Common myeloid progenitor, CD34-positive (primary cell): ENCODE measurements at regions not wholly inside any gene's neighbourhood (a gene's known extent, or its start where the extent isn't known, plus 50 kb on each side); places are given as distances from the start of the nearest gene placed in this dataset.
"Not testable (repeated sequence)": the region's sequence is repeated elsewhere in the genome, so short reads cannot be mapped to it uniquely, and the experiment has no call there.

Source experiments
- CTCF ChIA-PET: fragments of 350-600 bp; sonication (Branson Sonifier 250); formaldehyde crosslinking; loops from one replicate; lab custom pipeline; 2021; ENCODE audit warnings: antibody characterized with exemption; lab: Charles Lee
- POLR2A ChIA-PET: fragments of 350-600 bp; sonication (Branson Sonifier 250); formaldehyde crosslinking; loops from one replicate; lab custom pipeline; 2021; ENCODE audit warnings: antibody characterized with exemption; lab: Charles Lee
- DNase-seq, 3 donors: peaks; one replicate each; pipeline versions ENCODE4 v3.0.0 to v3.0.0-alpha.2; 2013
- H3K27ac ChIP-seq, 2 experiments: 1 replicate in 1 of 2; 2 replicates in 1 of 2; pipeline ENCODE4 v1.7.0; 2013; ENCODE audit warnings: inconsistent platforms in 2 of 2, low read length in 2 of 2, mild to moderate bottlenecking in 2 of 2, low read depth in 1 of 2, moderate library complexity in 1 of 2; ENCODE audit not compliant: severe bottlenecking in 2 of 2, insufficient read depth in 1 of 2, poor library complexity in 1 of 2
- H3K27me3 ChIP-seq, 5 experiments: replicated peaks in 2 of 5; 1 replicate in 3 of 5; 2 replicates in 2 of 5; pipeline versions ENCODE4 v1.6.1 to v1.7.0; 2013; ENCODE audit warnings: low read length in 4 of 5, mild to moderate bottlenecking in 2 of 5, moderate library complexity in 2 of 5, inconsistent platforms in 1 of 5; ENCODE audit not compliant: insufficient read depth in 5 of 5, control insufficient read depth in 4 of 5
- H3K36me3 ChIP-seq, 4 experiments: 1 replicate in 2 of 4; 2 replicates in 2 of 4; pipeline versions ENCODE4 v1.6.1 to v1.7.0; 2013; ENCODE audit warnings: low read length in 3 of 4, control low read depth in 1 of 4, mild to moderate bottlenecking in 1 of 4; ENCODE audit not compliant: control insufficient read depth in 4 of 4, insufficient read depth in 4 of 4
- H3K4me1 ChIP-seq, 4 experiments: 1 replicate in 3 of 4; 2 replicates in 1 of 4; pipeline versions ENCODE4 v1.6.1 to v1.7.1; 2013; ENCODE audit warnings: low read length in 3 of 4, mild to moderate bottlenecking in 3 of 4, control low read depth in 1 of 4, inconsistent platforms in 1 of 4, moderate library complexity in 1 of 4; ENCODE audit not compliant: control insufficient read depth in 4 of 4, insufficient read depth in 4 of 4; ENCODE audit errors: control extremely low read depth in 1 of 4
- H3K4me3 ChIP-seq, 7 experiments: 1 replicate in 4 of 7; 2 replicates in 3 of 7; pipeline versions ENCODE4 v1.5.1 to v1.7.0; 2013; ENCODE audit warnings: mild to moderate bottlenecking in 7 of 7, low read length in 6 of 7, moderate library complexity in 6 of 7, inconsistent platforms in 2 of 7, low read depth in 2 of 7, control low read depth in 1 of 7; ENCODE audit not compliant: insufficient read depth in 4 of 7, control insufficient read depth in 1 of 7; ENCODE audit errors: extremely low read depth in 1 of 7
- H3K9me3 ChIP-seq, 5 experiments: 1 replicate in 4 of 5; 2 replicates in 1 of 5; pipeline versions ENCODE4 v1.6.1 to v1.7.1; 2013; ENCODE audit warnings: low read length in 4 of 5, mild to moderate bottlenecking in 2 of 5, inconsistent platforms in 1 of 5, low read depth in 1 of 5, moderate library complexity in 1 of 5; ENCODE audit not compliant: control insufficient read depth in 4 of 5, insufficient read depth in 2 of 5; ENCODE audit errors: control extremely low read depth in 1 of 5
- WGBS: methylation state at CpG from one replicate; pipeline ENCODE4 v1.1.5; 2013; ENCODE audit not compliant: insufficient coverage; 5-methylcytosine and 5-hydroxymethylcytosine counted together

DNA sequence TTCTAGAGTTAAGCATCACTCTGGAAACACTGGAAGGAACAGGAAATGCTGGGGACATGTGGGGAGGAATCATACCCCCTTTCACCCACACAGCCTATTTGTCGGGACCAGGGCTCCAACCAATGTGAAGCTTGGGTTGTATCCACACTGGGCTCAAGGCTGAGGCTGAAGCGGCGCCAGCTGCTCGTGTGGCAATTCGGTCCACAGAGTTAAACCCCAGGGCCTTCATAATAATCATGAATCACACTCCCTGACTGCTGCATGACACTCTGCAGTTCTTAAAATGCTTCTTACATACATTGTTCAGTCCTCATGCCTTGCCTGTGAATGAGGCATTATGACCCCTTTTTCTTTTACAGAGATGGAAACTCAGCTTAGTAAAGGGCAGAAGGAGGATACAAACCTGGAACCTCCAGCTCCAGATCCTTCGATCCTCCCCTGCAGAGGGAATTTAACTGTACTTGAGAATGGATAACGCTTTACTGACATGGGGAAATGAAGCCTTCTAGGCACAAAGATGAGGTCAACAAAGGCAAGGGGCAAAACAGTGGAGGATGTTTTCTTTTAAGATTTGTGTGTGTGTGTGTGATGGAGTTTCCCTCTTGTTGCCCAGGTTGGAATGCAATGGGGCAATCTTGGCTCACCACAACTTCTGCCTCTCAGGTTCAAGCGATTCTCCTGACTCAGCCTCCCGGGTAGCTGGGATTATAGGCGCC is 72.7 kb downstream of the SOX9 start:
- H3K4me3 ChIP-seq: no peak overlapping the region
- H3K27ac ChIP-seq: no peak overlapping the region
- no peak for DNase-seq
- H3K4me1 ChIP-seq: no peaks in the 10 kb centered on the region
- POLR2A ChIA-PET: interaction anchor here (0.6 kb wide), 1 partner anchor 875 kb away, joined by 3 read pairs; no protein-coding TSS in a partner anchor
- no peaks in the 10 kb centered on the region for H3K36me3 ChIP-seq
- no peaks in the 10 kb centered on the region for H3K27me3 ChIP-seq
- CTCF ChIA-PET: no interaction called here
- 90% methylated on average over 5 of the region's 10 CpGs for WGBS
- peaks cover 0 to 8% (median 4%) of the 10 kb centered on the region in 5 experiments for H3K9me3 ChIP-seq

- POLR2A ChIA-PET, DNase-seq, H3K4me3 ChIP-seq, CTCF ChIA-PET, H3K9me3 ChIP-seq, H3K4me1 ChIP-seq, H3K36me3 ChIP-seq, H3K27ac ChIP-seq, H3K27me3 ChIP-seq: not testable (repeated sequence)
- 94% methylated on average over 10 of the region's 10 CpGs for WGBS
Observed at GRCh38 chr17:72194107-72194440, 73.3 kb downstream of the SOX9 start.

GRCh38 chr17:72199256-72199655 is 78.4 kb downstream of the SOX9 start:
- ChIA-PET POLR2A (no interaction called here), CTCF (no interaction called here)
- Histone ChIP-seq H3K4me1 (no peaks in the 10 kb centered on the region), H3K9me3 (peaks cover 0 to 4% (median 0%) of the 10 kb centered on the region in 5 experiments), H3K36me3 (no peaks in the 10 kb centered on the region), H3K4me3 (no peak overlapping the region), H3K27ac (no peak overlapping the region), H3K27me3 (peaks cover 0 to 3% (median 0%) of the 10 kb centered on the region in 5 experiments)
- DNase-seq: no peak

DNA sequence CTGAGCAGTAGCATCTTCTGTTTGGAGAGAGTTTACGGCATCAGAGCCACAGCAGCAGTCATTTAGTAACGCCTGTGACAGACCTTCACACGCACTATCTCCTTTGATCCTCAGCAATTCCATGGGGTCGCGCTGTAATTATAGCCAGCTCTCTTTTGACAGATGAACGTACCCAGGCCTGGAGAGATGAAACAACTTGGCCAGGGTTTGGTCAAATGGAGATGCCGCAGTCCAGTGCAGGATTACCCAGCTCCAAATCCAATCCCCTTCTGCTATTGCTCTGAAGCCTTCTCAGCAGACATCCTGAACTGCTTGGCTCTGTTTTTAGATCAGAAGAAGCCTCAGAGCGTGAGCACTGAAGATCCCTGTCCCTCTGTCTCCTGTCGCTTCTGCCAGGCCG is 83.9 kb downstream of the SOX9 start:
- POLR2A ChIA-PET: no interaction called here
- H3K27ac ChIP-seq: no peak overlapping the region
- CTCF ChIA-PET: no interaction called here

GRCh38 chr17:72205357-72205756 is 84.5 kb downstream of the SOX9 start:
- Histone ChIP-seq H3K36me3 (no peaks in the 10 kb centered on the region), H3K4me1 (no peaks in the 10 kb centered on the region), H3K4me3 (no peak overlapping the region), H3K9me3 (peaks cover 0 to 2% (median 0%) of the 10 kb centered on the region in 5 experiments), H3K27ac (no peak overlapping the region), H3K27me3 (peaks cover 0 to 27% (median 4%) of the 10 kb centered on the region in 5 experiments)
- WGBS: 15% methylated on average over 8 of the region's 14 CpGs
- no peak for DNase-seq
- CTCF ChIA-PET: no interaction called here
- POLR2A ChIA-PET: no interaction called here

More for the DNA sequence above, 83.9 kb downstream of the SOX9 start:
- Histone ChIP-seq H3K9me3 (peaks cover 0 to 2% (median 0%) of the 10 kb centered on the region in 5 experiments), H3K4me3 (no peak overlapping the region), H3K36me3 (no peaks in the 10 kb centered on the region), H3K27me3 (peaks cover 0 to 27% (median 4%) of the 10 kb centered on the region in 5 experiments), H3K4me1 (no peaks in the 10 kb centered on the region)
- 36% methylated on average over 10 of the region's 10 CpGs for WGBS
- DNase-seq: no peak

GRCh38 chr17:72205822-72206221 is 85.0 kb downstream of the SOX9 start:
- WGBS: 56% methylated on average over 1 of the region's 3 CpGs
- no peak for DNase-seq
- Histone ChIP-seq H3K9me3 (peaks cover 0 to 2% (median 0%) of the 10 kb centered on the region in 5 experiments), H3K4me1 (no peaks in the 10 kb centered on the region), H3K4me3 (no peak overlapping the region), H3K27ac (no peak overlapping the region), H3K27me3 (peaks cover 0 to 27% (median 4%) of the 10 kb centered on the region in 5 experiments), H3K36me3 (no peaks in the 10 kb centered on the region)
- POLR2A ChIA-PET: no interaction called here
- CTCF ChIA-PET: no interaction called here

DNA sequence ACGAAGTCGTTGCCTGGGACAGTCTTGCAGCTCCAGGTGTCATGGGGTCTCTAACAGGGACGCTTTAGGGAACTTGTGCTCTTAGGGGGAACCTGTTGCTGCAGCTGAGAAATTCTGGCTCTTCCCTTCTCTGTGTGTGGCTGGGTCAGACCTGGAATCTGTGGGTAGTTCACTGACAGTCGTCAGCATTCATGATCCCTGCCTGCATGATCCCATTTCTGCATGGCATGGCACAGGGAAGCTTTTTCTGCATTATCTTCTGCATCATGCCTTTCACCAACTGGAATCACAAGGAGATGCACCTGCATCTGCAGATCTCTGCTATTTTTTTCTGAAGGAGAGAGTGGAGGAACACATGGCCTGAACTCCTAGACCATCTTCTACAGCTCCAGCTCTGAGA is 85.6 kb downstream of the SOX9 start:
- H3K4me1 ChIP-seq: no peaks in the 10 kb centered on the region
- H3K36me3 ChIP-seq: no peaks in the 10 kb centered on the region
- no peak for DNase-seq
- no peak overlapping the region for H3K4me3 ChIP-seq
- CTCF ChIA-PET: no interaction called here
- POLR2A ChIA-PET: no interaction called here
- peaks cover 0 to 2% (median 0%) of the 10 kb centered on the region in 5 experiments for H3K9me3 ChIP-seq
- H3K27me3 ChIP-seq: peaks cover 0 to 27% (median 4%) of the 10 kb centered on the region in 5 experiments
- 57% methylated on average over 1 of the region's 4 CpGs for WGBS
- H3K27ac ChIP-seq: no peak overlapping the region
